GM18511 (cell line): ENCODE measurements at regions not wholly inside any gene's neighbourhood (a gene's known extent, or its start where the extent isn't known, plus 50 kb on each side); places are given as distances from the start of the nearest gene placed in this dataset.

Source experiments
- ATAC-seq: cut with Tn5 transposase; IDR thresholded peaks from one replicate; pipeline ENCODE4 v1.9.1; 2021; ENCODE audit warnings: mild to moderate bottlenecking, moderate library complexity; ENCODE audit not compliant: unreplicated experiment

GRCh38 chr3:124461838-124462632 lies 268.2 kb upstream of the UMPS start:
- ATAC-seq = no peak

GRCh38 chr3:124463234-124463633 lies 267.0 kb upstream of the UMPS start:
- ATAC-seq = no peak

GRCh38 chr3:124467980-124468902 lies 262.0 kb upstream of the UMPS start:
- no peak for ATAC-seq

- no peak for ATAC-seq
Observed at GRCh38 chr3:124469555-124469954, 260.7 kb upstream of the UMPS start.

GRCh38 chr3:124478830-124479229 lies 251.4 kb upstream of the UMPS start:
- ATAC-seq = no peak

- ATAC-seq = no peak
Observed at GRCh38 chr3:124483915-124484470, 246.3 kb upstream of the UMPS start.

DNA sequence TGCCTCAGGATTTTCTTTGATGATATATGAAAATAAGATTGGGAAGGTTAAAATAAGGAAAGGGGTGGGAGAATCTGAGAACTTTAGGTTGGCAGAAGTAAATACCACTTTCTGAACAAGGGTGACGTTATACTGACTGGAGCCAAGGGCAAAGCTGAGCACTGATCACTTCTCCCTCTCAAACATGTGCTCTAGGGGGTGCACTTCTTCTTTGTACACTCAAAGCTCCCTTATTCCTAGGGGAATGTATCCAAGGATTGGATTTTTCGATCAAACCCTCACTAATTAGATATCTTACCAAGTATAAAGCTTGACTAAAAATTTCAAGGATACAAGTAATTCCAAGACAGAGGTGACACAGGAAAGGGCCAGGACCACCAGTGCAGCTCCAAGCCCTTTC lies 243.9 kb upstream of the UMPS start:
- no peak for ATAC-seq

GRCh38 chr3:124489506-124489905 lies 240.7 kb upstream of the UMPS start:
- ATAC-seq = no peak

- ATAC-seq = no peak
Observed at GRCh38 chr3:124491098-124491497, 239.2 kb upstream of the UMPS start.

- ATAC-seq = no peak
Observed at GRCh38 chr3:124491875-124492274, 238.4 kb upstream of the UMPS start.

DNA sequence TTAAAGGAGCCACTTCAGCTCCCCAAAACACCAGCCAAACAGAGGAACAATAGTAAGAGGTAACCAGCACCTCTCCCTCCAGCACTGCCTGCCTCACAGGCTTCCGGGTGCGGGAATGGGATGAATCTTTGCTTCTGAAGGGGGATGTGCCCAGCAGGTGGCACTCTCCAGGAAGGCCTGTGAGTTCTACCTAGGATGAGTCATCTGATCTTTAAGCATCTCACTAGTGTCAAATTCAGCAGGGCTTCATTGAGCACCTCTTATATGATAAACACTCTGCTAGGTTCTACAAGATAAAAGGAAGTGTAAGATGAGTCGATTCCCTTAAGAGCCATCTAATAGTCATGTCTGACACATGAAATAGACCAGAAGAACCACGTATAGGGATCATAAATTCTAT lies 237.4 kb upstream of the UMPS start:
- ATAC-seq = no peak

GRCh38 chr3:124496061-124496460 lies 234.2 kb upstream of the UMPS start:
- ATAC-seq = no peak

- no peak for ATAC-seq
Observed at GRCh38 chr3:124497487-124497886, 232.8 kb upstream of the UMPS start.

- ATAC-seq = no peak
Observed at GRCh38 chr3:124498891-124499290, 231.4 kb upstream of the UMPS start.

DNA sequence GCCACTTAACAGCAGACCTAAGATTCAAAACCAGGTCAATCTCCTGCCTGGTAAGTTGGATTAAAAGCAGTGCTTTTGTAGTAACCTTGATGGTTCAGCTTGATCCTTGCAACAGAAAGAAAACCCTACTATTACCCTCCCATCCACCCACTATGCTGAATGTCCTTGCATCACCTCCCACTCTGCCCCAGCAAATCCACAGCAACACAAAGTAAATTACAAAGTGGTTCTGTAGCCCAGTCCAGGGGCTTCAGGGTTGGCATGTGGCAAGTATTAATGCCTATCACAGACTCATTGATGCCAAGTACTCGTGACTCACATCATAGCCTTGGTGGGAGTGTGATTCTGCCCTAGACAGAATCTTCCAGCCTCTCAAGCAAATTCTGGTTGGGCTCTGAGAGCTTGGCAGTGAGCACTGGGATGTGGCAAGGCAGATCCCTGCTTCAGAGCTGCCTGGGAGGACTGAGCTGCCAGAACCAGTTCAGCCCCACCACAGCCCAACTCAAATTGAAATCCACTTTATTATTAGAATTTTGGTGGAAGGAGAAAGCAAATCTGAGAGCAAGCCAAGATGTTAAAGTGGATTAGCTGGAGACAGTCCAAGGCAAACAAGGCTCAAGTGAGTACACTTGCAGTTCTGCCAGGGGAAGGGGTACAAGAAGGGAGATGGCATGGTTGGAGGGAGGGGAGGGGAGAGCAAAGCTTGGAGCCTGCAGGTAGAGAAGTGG lies 225.8 kb upstream of the UMPS start:
- ATAC-seq = no peak

DNA sequence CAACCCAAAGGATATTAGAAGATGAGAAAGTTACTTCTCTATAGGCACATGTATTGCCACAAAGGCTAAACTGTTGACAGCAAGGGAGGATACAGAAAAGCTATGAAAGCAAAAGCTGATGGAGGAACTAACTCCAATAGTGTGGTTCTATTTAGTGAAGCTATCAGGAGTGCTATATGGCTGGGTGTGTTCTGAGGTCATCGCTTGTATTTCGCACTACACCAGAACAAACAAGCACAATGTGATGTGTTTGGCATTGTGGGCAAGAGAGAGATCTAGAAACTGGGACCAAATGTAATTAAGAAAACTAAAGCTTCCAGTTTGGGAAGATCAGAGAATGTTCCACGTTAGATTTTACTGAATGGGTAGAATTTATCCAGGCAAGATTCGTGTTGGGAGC lies 220.4 kb upstream of the UMPS start:
- ATAC-seq = no peak

- ATAC-seq = no peak
Observed at GRCh38 chr3:124510290-124510689, 220.0 kb upstream of the UMPS start.

DNA sequence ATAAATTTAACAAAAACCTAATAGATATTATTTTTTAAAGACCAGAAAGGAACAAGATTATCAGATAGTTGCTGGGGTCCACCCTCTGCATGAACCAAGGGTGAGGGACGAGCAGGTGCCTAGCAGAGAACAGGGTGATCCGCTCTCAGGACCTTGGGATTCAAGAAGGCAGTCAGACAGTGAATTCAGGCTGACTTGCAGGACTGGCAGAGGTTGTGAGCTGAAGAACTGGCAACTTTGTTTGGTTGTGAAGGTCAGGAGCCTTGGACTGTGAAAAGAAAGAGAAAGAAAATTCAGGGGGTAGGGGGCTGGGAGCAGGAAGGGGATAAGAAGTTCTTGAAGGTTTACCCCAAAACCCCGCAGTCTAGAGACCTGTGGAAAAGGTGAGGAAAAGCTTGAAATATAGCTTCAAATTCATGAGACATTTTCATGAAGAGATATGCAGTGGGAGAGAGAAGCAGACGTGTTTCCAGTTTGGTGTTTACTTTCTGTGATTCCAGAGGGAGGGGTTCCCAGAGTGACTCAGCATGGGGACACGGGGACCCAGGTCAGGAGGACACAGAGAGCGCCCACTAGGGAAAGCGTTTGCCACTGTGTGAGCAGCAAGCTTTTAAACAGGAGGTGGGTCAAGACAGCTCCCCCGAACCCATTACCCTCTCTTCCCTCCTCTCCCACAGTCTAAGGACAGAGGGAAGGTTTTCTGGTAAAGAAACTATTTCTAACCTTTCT lies 217.2 kb upstream of the UMPS start:
- ATAC-seq = no peak

DNA sequence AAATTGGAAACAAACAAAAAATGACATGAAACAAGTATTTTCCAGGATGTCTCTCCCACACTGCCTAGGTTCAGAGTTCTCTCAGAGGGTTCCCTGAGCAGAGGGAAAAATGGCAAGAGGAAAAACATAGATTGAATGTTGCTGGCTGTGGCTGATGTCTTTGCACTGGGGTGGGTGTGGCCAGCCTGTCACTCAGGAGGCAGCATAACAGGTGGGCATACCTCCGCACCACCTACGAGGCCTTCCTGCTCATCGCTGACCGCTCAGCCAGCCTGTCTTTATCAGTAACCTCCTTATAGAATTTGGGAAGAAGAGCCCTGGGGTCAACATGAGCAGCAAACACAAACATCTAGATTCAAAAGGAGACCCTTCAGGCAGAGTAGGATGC lies 216.6 kb upstream of the UMPS start:
- ATAC-seq = no peak

- ATAC-seq = no peak
Observed at GRCh38 chr3:124514683-124515082, 215.6 kb upstream of the UMPS start.
